Breast epithelium (tissue), 4 donors: ENCODE measurements at regions not wholly inside any gene's neighbourhood (a gene's known extent, or its start where the extent isn't known, plus 50 kb on each side); places are given as distances from the start of the nearest gene placed in this dataset.

Experiments
- DNase-seq, 2 donors: peaks; one replicate each; pipeline ENCODE4 v3.0.0-alpha.2; 2019; ENCODE audit warnings: low spot score in 2 of 2
- H3K27ac ChIP-seq, 2 donors: fragments of 200-600 bp; sonication (generic) in 1 of 2; one replicate each; pipeline ENCODE4 v1.5.1; 2016 to 2019; ENCODE audit warnings: mild to moderate bottlenecking in 1 of 2
- H3K27me3 ChIP-seq, 2 donors: fragments of 200-600 bp; sonication (generic) in 1 of 2; one replicate each; pipeline versions ENCODE4 v1.5.1 to v1.6.0; 2017 to 2019; ENCODE audit warnings: control low read depth in 1 of 2, mild to moderate bottlenecking in 1 of 2
- H3K36me3 ChIP-seq: fragments of 200-600 bp; one replicate; pipeline ENCODE4 v1.5.1; 2019
- H3K4me1 ChIP-seq, 2 donors: fragments of 200-600 bp; sonication (generic); one replicate each; pipeline ENCODE4 v1.5.1; 2016 to 2019; ENCODE audit warnings: control low read depth in 1 of 2
- H3K4me3 ChIP-seq, 3 donors: fragments of 200-600 bp; sonication (generic); 1 replicate in 2 of 3; 2 replicates in 1 of 3; pipeline ENCODE4 v1.5.1; 2016 to 2019; ENCODE audit warnings: mild to moderate bottlenecking in 3 of 3, moderate library complexity in 2 of 3
- H3K9me3 ChIP-seq, 2 donors: fragments of 200-600 bp; sonication (generic) in 1 of 2; one replicate each; pipeline ENCODE4 v1.5.1; 2016 to 2019; ENCODE audit warnings: control low read depth in 1 of 2
- POLR2A ChIP-seq: fragments of 450-650 bp; IDR thresholded peaks from one replicate; pipeline ENCODE4 v1.6.1; 2016; ENCODE audit warnings: antibody characterized with exemption, mild to moderate bottlenecking, moderate library complexity
- POLR2AphosphoS5 ChIP-seq, 3 donors: sonication (generic); formaldehyde crosslinking; IDR thresholded peaks; one replicate each; pipeline ENCODE4 v1.6.1; 2017; ENCODE audit warnings: antibody characterized with exemption in 3 of 3
- intact Hi-C: fragments of 100-400 bp; cut with DNase I; formaldehyde crosslinking; loops from one replicate; pipeline ENCODE4 v1.15.1; 2023; ENCODE audit warnings: low total_unique reads
- TF ChIP-seq, protein P1 (sequence below), 3 donors: fragments of 450-650 bp; IDR thresholded peaks; one replicate each; pipeline ENCODE4 v1.5.1; 2016 to 2017; ENCODE audit warnings: antibody characterized with exemption in 3 of 3, mild to moderate bottlenecking in 3 of 3, moderate library complexity in 3 of 3

DNA sequence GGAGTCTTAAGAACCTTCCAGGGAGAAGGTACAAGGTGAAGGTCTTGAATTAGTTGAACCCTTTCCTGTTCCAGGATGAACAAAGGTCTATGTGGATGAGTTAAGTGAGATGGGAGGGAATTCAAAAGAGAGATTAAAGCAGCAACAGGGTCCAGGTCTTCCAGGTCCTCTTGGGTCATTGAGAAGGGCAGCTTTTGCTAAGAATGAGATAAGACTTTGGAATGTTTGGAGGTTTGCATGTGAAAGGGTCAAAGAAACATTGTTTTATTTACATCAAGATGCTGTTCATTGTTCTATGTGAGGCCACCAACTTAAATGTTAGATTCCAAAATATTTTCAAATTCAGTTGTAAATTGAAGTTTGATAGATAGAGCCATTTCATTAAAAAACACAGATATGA lies 463.9 kb downstream of the ANXA1 start:
- no peak for DNase-seq

DNA sequence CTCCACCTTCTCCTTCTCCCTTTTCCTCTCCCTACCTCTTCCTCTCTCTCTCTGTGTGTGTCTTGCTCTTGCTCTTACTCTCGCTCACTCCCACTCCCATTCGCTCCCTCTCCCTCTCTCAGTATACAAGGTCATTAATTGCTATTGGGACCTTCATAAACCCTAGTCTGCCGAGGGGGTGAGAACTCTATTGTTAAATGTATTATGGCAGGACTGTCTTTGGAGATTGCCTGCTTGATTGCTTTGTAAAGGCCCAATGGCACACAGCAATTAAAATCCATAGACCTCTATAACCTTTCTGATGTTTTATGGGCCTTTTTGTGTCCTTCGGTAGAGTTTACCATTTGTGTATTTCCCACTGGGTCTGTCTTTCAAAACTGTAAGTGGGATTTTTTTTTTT lies 465.9 kb downstream of the ANXA1 start:
- no peaks in the 10 kb centered on the region for H3K4me1 ChIP-seq
- intact Hi-C loops, result no loop called here
- H3K27ac ChIP-seq, result no peak overlapping the region
- H3K4me3 ChIP-seq, result no peak overlapping the region
- H3K27me3 ChIP-seq, result no peaks in the 10 kb centered on the region
- no peak for DNase-seq
- H3K36me3 ChIP-seq, result no peaks in the 10 kb centered on the region
- TF ChIP-seq, protein P1, sequence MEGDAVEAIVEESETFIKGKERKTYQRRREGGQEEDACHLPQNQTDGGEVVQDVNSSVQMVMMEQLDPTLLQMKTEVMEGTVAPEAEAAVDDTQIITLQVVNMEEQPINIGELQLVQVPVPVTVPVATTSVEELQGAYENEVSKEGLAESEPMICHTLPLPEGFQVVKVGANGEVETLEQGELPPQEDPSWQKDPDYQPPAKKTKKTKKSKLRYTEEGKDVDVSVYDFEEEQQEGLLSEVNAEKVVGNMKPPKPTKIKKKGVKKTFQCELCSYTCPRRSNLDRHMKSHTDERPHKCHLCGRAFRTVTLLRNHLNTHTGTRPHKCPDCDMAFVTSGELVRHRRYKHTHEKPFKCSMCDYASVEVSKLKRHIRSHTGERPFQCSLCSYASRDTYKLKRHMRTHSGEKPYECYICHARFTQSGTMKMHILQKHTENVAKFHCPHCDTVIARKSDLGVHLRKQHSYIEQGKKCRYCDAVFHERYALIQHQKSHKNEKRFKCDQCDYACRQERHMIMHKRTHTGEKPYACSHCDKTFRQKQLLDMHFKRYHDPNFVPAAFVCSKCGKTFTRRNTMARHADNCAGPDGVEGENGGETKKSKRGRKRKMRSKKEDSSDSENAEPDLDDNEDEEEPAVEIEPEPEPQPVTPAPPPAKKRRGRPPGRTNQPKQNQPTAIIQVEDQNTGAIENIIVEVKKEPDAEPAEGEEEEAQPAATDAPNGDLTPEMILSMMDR (IDR thresholded peaks at IDR 0.05), result no peak
- no peak for TF ChIP-seq POLR2A
- no peak for TF ChIP-seq POLR2AphosphoS5 (IDR thresholded peaks at IDR 0.05)
- no peaks in the 10 kb centered on the region for H3K9me3 ChIP-seq

More for the DNA sequence above, 463.9 kb downstream of the ANXA1 start:
- intact Hi-C loops, result no loop called here
- Histone ChIP-seq H3K27me3 (no peaks in the 10 kb centered on the region), H3K4me3 (no peak overlapping the region), H3K27ac (no peak overlapping the region), H3K9me3 (no peaks in the 10 kb centered on the region), H3K36me3 (no peaks in the 10 kb centered on the region), H3K4me1 (no peaks in the 10 kb centered on the region)
- TF ChIP-seq POLR2AphosphoS5 (IDR thresholded peaks at IDR 0.05) (no peak), POLR2A (no peak)
- TF ChIP-seq, protein P1 (IDR thresholded peaks at IDR 0.05), result no peak

DNA sequence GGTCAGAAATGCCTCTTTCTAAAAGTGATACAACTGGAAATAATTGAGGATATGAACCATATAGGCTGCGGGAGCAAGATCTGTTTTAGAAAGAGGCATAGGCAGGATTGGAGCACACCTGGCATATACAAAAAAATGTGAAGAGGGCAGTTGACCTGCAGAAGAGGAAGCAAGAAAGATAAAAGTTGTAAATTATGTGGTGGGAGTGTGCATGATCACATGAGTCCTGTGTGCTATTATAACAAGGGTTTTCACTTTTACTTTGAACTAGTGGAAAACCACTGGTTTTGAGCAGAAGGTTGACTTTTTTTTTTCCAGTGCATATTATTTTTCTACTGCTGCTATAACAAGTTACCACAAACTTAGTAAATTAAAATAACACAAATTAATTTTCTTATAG lies 489.3 kb downstream of the ANXA1 start:
- H3K27ac ChIP-seq, result no peak overlapping the region
- DNase-seq, result no peak
- H3K4me3 ChIP-seq, result no peak overlapping the region
- no peaks in the 10 kb centered on the region for H3K27me3 ChIP-seq
- no peaks in the 10 kb centered on the region for H3K4me1 ChIP-seq
- TF ChIP-seq POLR2A (no peak), POLR2AphosphoS5 (IDR thresholded peaks at IDR 0.05) (no peak)
- TF ChIP-seq, protein P1 (IDR thresholded peaks at IDR 0.05), result no peak
- no peaks in the 10 kb centered on the region for H3K9me3 ChIP-seq
- no peaks in the 10 kb centered on the region for H3K36me3 ChIP-seq
- intact Hi-C loops, result no loop called here

DNA sequence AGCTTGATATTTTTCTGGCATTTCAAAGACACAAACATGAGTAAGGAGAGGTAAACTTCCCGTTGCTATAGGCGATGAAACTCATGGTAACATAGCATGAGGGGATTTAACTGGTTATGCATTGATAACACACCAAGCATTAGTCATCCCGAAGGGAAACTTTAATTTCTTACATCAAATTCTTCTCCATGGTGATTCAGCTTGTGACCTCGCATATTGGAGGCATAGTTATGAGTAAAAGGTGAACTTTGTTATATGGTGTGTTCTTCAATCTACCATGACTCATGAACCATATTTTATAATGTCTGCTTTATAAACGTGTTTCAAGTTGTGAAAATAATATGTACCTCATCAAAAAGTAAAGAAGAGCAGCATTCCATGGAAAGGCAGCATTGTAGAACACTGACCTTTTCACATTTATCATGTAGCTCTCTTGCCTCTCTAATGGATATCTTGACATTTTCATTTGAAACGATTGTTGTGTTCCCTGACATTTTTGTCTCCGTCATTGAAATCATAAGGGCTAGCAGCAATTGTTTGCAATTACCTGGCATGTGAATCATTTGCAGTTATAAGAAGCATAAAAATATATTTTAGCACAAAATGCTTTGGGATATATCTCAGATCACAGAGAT lies 491.8 kb downstream of the ANXA1 start:
- Histone ChIP-seq H3K27me3 (no peaks in the 10 kb centered on the region), H3K27ac (no peak overlapping the region), H3K36me3 (no peaks in the 10 kb centered on the region), H3K9me3 (no peaks in the 10 kb centered on the region), H3K4me1 (no peaks in the 10 kb centered on the region), H3K4me3 (no peak overlapping the region)
- no peak for DNase-seq
- no peak for TF ChIP-seq POLR2AphosphoS5 (IDR thresholded peaks at IDR 0.05)
- TF ChIP-seq, protein P1 (IDR thresholded peaks at IDR 0.05), result no peak
- TF ChIP-seq POLR2A, result no peak
- intact Hi-C loops, result no loop called here

DNA sequence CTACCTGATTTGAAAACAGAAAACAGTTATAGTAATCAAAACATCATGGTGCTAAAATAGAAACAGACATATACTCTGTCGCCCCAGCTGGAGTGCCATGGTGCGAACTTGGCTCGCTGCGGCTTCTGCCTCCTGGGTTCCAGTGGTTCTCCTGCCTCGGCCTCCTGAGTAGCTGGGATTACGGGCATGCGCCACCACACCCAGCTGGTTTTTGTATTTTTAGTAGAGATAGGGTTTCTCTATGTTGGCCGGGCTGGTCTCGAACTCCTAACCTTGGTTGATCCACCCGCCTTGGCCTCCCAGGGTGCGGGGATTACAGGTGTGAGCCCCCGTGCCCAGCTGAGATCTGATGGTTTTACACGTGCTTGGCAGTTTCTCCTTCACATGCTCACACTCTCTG lies 495.9 kb downstream of the ANXA1 start:
- intact Hi-C loops, result no loop called here
- no peak for TF ChIP-seq POLR2AphosphoS5 (IDR thresholded peaks at IDR 0.05)
- no peak for TF ChIP-seq POLR2A
- TF ChIP-seq, protein P1 (IDR thresholded peaks at IDR 0.05), result no peak
- H3K4me1 ChIP-seq, result no peaks in the 10 kb centered on the region
- no peak overlapping the region for H3K4me3 ChIP-seq
- no peaks in the 10 kb centered on the region for H3K27me3 ChIP-seq
- no peak for DNase-seq
- no peaks in the 10 kb centered on the region for H3K9me3 ChIP-seq
- H3K36me3 ChIP-seq, result no peaks in the 10 kb centered on the region
- H3K27ac ChIP-seq, result no peak overlapping the region
